Pancreas (tissue), 10 donors: ENCODE measurements at regions not wholly inside any gene's neighbourhood (a gene's known extent, or its start where the extent isn't known, plus 50 kb on each side); places are given as distances from the start of the nearest gene placed in this dataset.

ENCODE experiments used
- ATAC-seq, 4 donors: fragments of 200-7000 bp; cut with Tn5 transposase; one replicate each; pipeline versions ENCODE4 v1.8.0 to v1.9.1; 2020; ENCODE audit warnings: mild to moderate bottlenecking in 4 of 4, moderate library complexity in 4 of 4
- DNase-seq, 6 donors: peaks; one replicate each; pipeline ENCODE4 v3.0.0-alpha.2; 2020
- FAIRE-seq: peaks from 2 replicates; lab custom pipeline; 2012; peaks lifted over from hg19 to GRCh38; lab: Jason Lieb, UNC
- H3K27ac ChIP-seq, 4 donors: fragments of 200-600 bp; sonication (generic); 1 replicate in 3 of 4; 2 replicates in 1 of 4; pipeline versions ENCODE4 v1.5.0 to v1.8.0; 2020
- H3K27me3 ChIP-seq, 4 donors: fragments of 200-600 bp; one replicate each; pipeline ENCODE4 v1.8.0; 2021
- H3K36me3 ChIP-seq, 3 donors: fragments of 200-600 bp; sonication (generic) in 1 of 3; one replicate each; pipeline versions ENCODE4 v1.5.0 to v1.8.0; 2020 to 2021
- H3K4me1 ChIP-seq, 3 donors: fragments of 200-600 bp; one replicate each; pipeline ENCODE4 v1.8.0; 2021
- H3K4me3 ChIP-seq, 4 donors: fragments of 200-600 bp; sonication (generic) in 2 of 4; one replicate each; pipeline versions ENCODE4 v1.5.0 to v1.8.0; 2020 to 2021
- H3K9me3 ChIP-seq, 4 donors: fragments of 200-600 bp; one replicate each; pipeline ENCODE4 v1.8.0; 2021
- CTCF ChIP-seq, 4 donors: fragments of 200-600 bp; sonication (generic) in 3 of 4; IDR thresholded peaks; one replicate each; pipeline versions ENCODE4 v1.5.0 to v1.8.0; 2021; ENCODE audit warnings: antibody characterized with exemption in 4 of 4
- WGBS, 2 donors: extraction: QIAGEN DNeasy Blood & Tissue Kit; methylation state at CpG; one replicate each; pipeline ENCODE4 v1.1.7; 2013; 5-methylcytosine and 5-hydroxymethylcytosine counted together
- intact Hi-C, 3 donors: fragments of 100-400 bp; cut with DNase I; formaldehyde crosslinking; loops; one replicate each; pipeline versions ENCODE4 v1.11.1 to v1.14.2; 2022
- donor health status: healthy with polysubstance abuse.
- donor health status: DM: no; HTN: no; CAD: no; lungs with moderate emphysema.
- donor health status: DM: no; HTN: no; CAD: no.
- donor health status: control.
- donor health status: control.
- donor health status: Bipolar disorder and iron deficiency.
- donor health status: DM: yes; HTN: yes; CAD: no.
- donor health status: DM: no; HTN: no; CAD: no.
- donor health status: DM: no; HTN: no; CAD: no.
- donor health status: DM: yes; HTN: yes; CAD: no.

GRCh38 chr11:70915158-70915985 lies 337.0 kb downstream of the SHANK2 start:
- ATAC-seq, result no peak
- Histone ChIP-seq H3K4me3 (no peak overlapping the region), H3K36me3 (no peaks in the 10 kb centered on the region), H3K4me1 (no peaks in the 10 kb centered on the region), H3K9me3 (no peaks in the 10 kb centered on the region), H3K27me3 (no peaks in the 10 kb centered on the region), H3K27ac (no peak overlapping the region)
- DNase-seq, result peak in 1 of 6 donors; percentile 21
- FAIRE-seq, result no peak
- WGBS, 2 donors, result 85 to 88% methylated on average over 17 of the region's 17 CpGs
- intact Hi-C loops, result no loop called here
- TF ChIP-seq CTCF (IDR thresholded peaks at IDR 0.05), result no peak

- H3K9me3 ChIP-seq, result no peaks in the 10 kb centered on the region
- no peaks in the 10 kb centered on the region for H3K27me3 ChIP-seq
- TF ChIP-seq CTCF (IDR thresholded peaks at IDR 0.05), result no peak
- intact Hi-C loops, result no loop called here
- ATAC-seq (no peak), DNase-seq (peak in 1 of 6 donors; percentile 15), FAIRE-seq (no peak)
- no peak overlapping the region for H3K4me3 ChIP-seq
- WGBS, 2 donors, result 89 to 92% methylated on average over 8 of the region's 8 CpGs
- no peaks in the 10 kb centered on the region for H3K36me3 ChIP-seq
- H3K27ac ChIP-seq, result no peak overlapping the region
- H3K4me1 ChIP-seq, result no peaks in the 10 kb centered on the region
Observed at GRCh38 chr11:70916351-70916750, 336.0 kb downstream of the SHANK2 start.

GRCh38 chr11:70918242-70918641 lies 334.1 kb downstream of the SHANK2 start:
- H3K4me3 ChIP-seq, result no peak overlapping the region
- DNase-seq (peak in 1 of 6 donors; percentile 13), ATAC-seq (no peak), FAIRE-seq (no peak)
- 39 to 46% methylated on average over 7 of the region's 7 CpGs for WGBS, 2 donors
- H3K4me1 ChIP-seq, result no peaks in the 10 kb centered on the region
- TF ChIP-seq CTCF (IDR thresholded peaks at IDR 0.05), result no peak
- H3K27me3 ChIP-seq, result no peaks in the 10 kb centered on the region
- no peaks in the 10 kb centered on the region for H3K9me3 ChIP-seq
- H3K27ac ChIP-seq, result no peak overlapping the region
- intact Hi-C loops, result no loop called here
- H3K36me3 ChIP-seq, result no peaks in the 10 kb centered on the region

GRCh38 chr11:70921804-70922203 lies 330.6 kb downstream of the SHANK2 start:
- no peak for ATAC-seq
- Histone ChIP-seq H3K27ac (no peak overlapping the region), H3K36me3 (no peaks in the 10 kb centered on the region), H3K4me3 (no peak overlapping the region), H3K9me3 (no peaks in the 10 kb centered on the region), H3K27me3 (no peaks in the 10 kb centered on the region), H3K4me1 (no peaks in the 10 kb centered on the region)
- no peak for DNase-seq
- intact Hi-C loops, result no loop called here
- WGBS, 2 donors, result 94 to 95% methylated on average over 4 of the region's 4 CpGs
- no peak for FAIRE-seq
- TF ChIP-seq CTCF (IDR thresholded peaks at IDR 0.05), result no peak

GRCh38 chr11:70924108-70924507 lies 328.3 kb downstream of the SHANK2 start:
- FAIRE-seq (no peak), DNase-seq (no peak)

More at GRCh38 chr11:70924108-70924507, 328.3 kb downstream of the SHANK2 start:
- 95 to 97% methylated on average over 8 of the region's 8 CpGs for WGBS, 2 donors
- intact Hi-C loops, result no loop called here
- Histone ChIP-seq H3K9me3 (no peaks in the 10 kb centered on the region), H3K4me1 (no peaks in the 10 kb centered on the region), H3K27ac (no peak overlapping the region), H3K27me3 (no peaks in the 10 kb centered on the region), H3K4me3 (no peak overlapping the region), H3K36me3 (no peaks in the 10 kb centered on the region)
- no peak for ATAC-seq
- no peak for TF ChIP-seq CTCF (IDR thresholded peaks at IDR 0.05)
